B cell (primary cell): ENCODE measurements at regions not wholly inside any gene's neighbourhood (a gene's known extent, or its start where the extent isn't known, plus 50 kb on each side); places are given as distances from the start of the nearest gene placed in this dataset.

Source experiments
- ATAC-seq: fragments of 200-7000 bp; cut with Tn5 transposase; one replicate; pipeline ENCODE4 v1.10.0; 2021; ENCODE audit warnings: low read depth, mild to moderate bottlenecking, moderate number of reproducible peaks, moderate library complexity
- CTCF ChIA-PET: fragments of 350-600 bp; sonication (Branson Sonifier 250); formaldehyde crosslinking; loops from one replicate; lab custom pipeline; 2021; ENCODE audit warnings: antibody characterized with exemption, inconsistent platforms; lab: Charles Lee
- POLR2A ChIA-PET: fragments of 350-600 bp; sonication (Branson Sonifier 250); formaldehyde crosslinking; loops from one replicate; lab custom pipeline; 2021; ENCODE audit warnings: antibody characterized with exemption; lab: Charles Lee
- DNase-seq: peaks from one replicate; pipeline ENCODE4 v3.0.0; 2013
- H2AFZ ChIP-seq: 2 replicates; pipeline ENCODE4 v1.6.1; 2012; ENCODE audit warnings: mild to moderate bottlenecking, low read depth, low read length; ENCODE audit not compliant: insufficient read depth, poor library complexity, severe bottlenecking
- H3K27ac ChIP-seq, 2 donors: 1 replicate in 1 of 2; 2 replicates in 1 of 2; pipeline ENCODE4 v1.5.1; 2012 to 2013; ENCODE audit warnings: low read length in 2 of 2, mild to moderate bottlenecking in 2 of 2, moderate library complexity in 1 of 2
- H3K27me3 ChIP-seq, 4 experiments: fragments of 200-600 bp in 1 of 4; sonication (generic) in 1 of 4; replicated peaks in 1 of 4; 1 replicate in 2 of 4; 2 replicates in 2 of 4; pipeline versions ENCODE4 v1.6.1 to v1.7.0; 2013 to 2016; ENCODE audit warnings: low read length in 3 of 4, mild to moderate bottlenecking in 2 of 4, mixed read lengths in 1 of 4, moderate library complexity in 1 of 4; ENCODE audit not compliant: insufficient read depth in 4 of 4, control insufficient read depth in 3 of 4; ENCODE audit errors: control extremely low read depth in 1 of 4
- H3K36me3 ChIP-seq, 2 experiments: replicated peaks in 1 of 2; 1 replicate in 1 of 2; 2 replicates in 1 of 2; pipeline versions ENCODE4 v1.6.1 to v1.7.1; 2013; ENCODE audit warnings: low read length in 1 of 2; ENCODE audit not compliant: insufficient read depth in 2 of 2, control insufficient read depth in 1 of 2; ENCODE audit errors: control extremely low read depth in 1 of 2, extremely low read depth in 1 of 2
- H3K4me1 ChIP-seq, 2 donors: fragments of 200-600 bp in 1 of 2; sonication (generic) in 1 of 2; 1 replicate in 1 of 2; 2 replicates in 1 of 2; pipeline versions ENCODE4 v1.5.1 to v1.6.1; 2013 to 2017; ENCODE audit warnings: low read length in 2 of 2; ENCODE audit not compliant: control insufficient read depth in 2 of 2, insufficient read depth in 2 of 2
- H3K4me2 ChIP-seq: replicated peaks from 2 replicates; pipeline ENCODE3; 2012; ENCODE audit warnings: mild to moderate bottlenecking, low read depth, low read length; ENCODE audit not compliant: poor library complexity, severe bottlenecking
- H3K4me3 ChIP-seq, 5 experiments: fragments of 200-600 bp in 1 of 5; sonication (generic) in 1 of 5; 1 replicate in 3 of 5; 2 replicates in 2 of 5; pipeline versions ENCODE4 v1.5.1 to v1.7.0; 2011 to 2016; ENCODE audit warnings: low read length in 4 of 5, mild to moderate bottlenecking in 4 of 5, low read depth in 2 of 5, control low read depth in 1 of 5, moderate library complexity in 1 of 5; ENCODE audit not compliant: insufficient read depth in 1 of 5; ENCODE audit errors: control extremely low read depth in 1 of 5, extremely low read depth in 1 of 5
- H3K79me2 ChIP-seq: fragments of 200-600 bp; sonication (generic); one replicate; pipeline ENCODE4 v1.6.0; 2016; ENCODE audit warnings: low read length; ENCODE audit not compliant: control insufficient read depth, insufficient read depth
- H3K9ac ChIP-seq: fragments of 200-600 bp; sonication (generic); 2 replicates; pipeline ENCODE4 v1.6.1; 2017; ENCODE audit warnings: mild to moderate bottlenecking, low read length, moderate library complexity
- H3K9me3 ChIP-seq, 3 donors: one replicate each; pipeline versions ENCODE4 v1.6.1 to v1.7.1; 2013; ENCODE audit warnings: low read length in 2 of 3; ENCODE audit not compliant: control insufficient read depth in 2 of 3, insufficient read depth in 1 of 3; ENCODE audit errors: control extremely low read depth in 1 of 3
- H4K20me1 ChIP-seq: 2 replicates; pipeline ENCODE4 v1.6.0; 2012; ENCODE audit warnings: mild to moderate bottlenecking, low read length; ENCODE audit not compliant: insufficient read depth, control insufficient read depth, poor library complexity, severe bottlenecking
- H3K27ac Mint-ChIP-seq: one replicate; pipeline ENCODE4 v1.8.0; 2021; ENCODE audit warnings: mixed read lengths
- H3K27me3 Mint-ChIP-seq: one replicate; pipeline ENCODE4 v1.8.0; 2021; ENCODE audit warnings: mixed read lengths
- H3K4me1 Mint-ChIP-seq: one replicate; pipeline ENCODE4 v1.8.0; 2021; ENCODE audit warnings: mixed read lengths
- H3K4me3 Mint-ChIP-seq: one replicate; pipeline ENCODE4 v1.8.0; 2021; ENCODE audit warnings: mixed read lengths
- H3K9me3 Mint-ChIP-seq: one replicate; pipeline ENCODE4 v1.8.0; 2022; ENCODE audit warnings: mixed read lengths; ENCODE audit not compliant: insufficient read depth
- EZH2 ChIP-seq: IDR thresholded peaks from 2 replicates; pipeline ENCODE4 v1.6.1; 2012; ENCODE audit warnings: borderline replicate concordance, low read depth, mild to moderate bottlenecking, moderate library complexity, low read length; ENCODE audit not compliant: insufficient read depth, poor library complexity, severe bottlenecking
- WGBS: methylation state at CpG from one replicate; pipeline ENCODE4 v1.1.5; 2013; ENCODE audit warnings: missing lambda C conversion rate; ENCODE audit not compliant: insufficient coverage; 5-methylcytosine and 5-hydroxymethylcytosine counted together
- intact Hi-C: fragments of 100-400 bp; cut with micrococcal nuclease; formaldehyde crosslinking; loops from one replicate; pipeline ENCODE4 v1.10.0; 2022
- TF ChIP-seq, protein P1 (sequence below): fragments of 200-600 bp; IDR thresholded peaks from one replicate; pipeline ENCODE4 v1.8.0; 2022; ENCODE audit warnings: antibody characterized with exemption, mild to moderate bottlenecking

DNA sequence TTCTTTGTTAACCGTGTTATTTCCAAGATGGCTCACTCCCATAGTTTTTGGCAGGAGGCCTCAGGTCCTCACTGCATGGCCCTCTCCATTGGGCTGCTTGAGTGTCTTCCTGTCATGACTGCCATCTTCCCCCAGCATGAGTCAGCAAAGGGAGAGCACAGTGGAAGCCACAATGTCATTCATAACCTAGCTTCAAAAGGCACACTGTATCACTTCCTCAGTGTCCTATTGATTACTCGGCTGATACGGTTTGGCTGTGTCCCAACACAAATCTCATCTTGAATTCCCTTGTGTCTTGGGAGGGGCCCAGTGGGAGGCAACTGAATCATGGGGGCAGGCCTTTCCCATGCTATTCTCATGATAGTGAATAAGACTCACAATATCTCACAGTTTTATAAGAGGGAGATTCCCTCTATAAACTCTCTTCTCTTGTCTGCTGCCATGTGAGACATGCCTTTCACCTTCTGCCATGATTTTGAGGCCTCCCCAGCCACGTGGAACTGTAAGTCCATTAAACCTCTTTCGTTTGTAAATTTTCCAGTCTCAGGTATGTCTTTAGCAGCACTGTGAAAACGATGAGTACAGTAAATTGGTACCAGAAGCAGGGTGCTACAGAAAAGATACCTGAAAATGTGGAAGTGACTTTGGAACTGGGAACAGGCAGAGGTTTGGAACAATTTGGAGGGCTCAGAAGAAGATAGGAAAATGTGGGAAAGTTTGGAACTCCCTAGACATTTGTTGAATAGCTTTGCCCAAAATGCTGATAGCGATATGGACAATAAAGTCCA lies 106.5 kb downstream of the PRLHR start:
- Histone ChIP-seq H3K4me1 (no peaks in the 10 kb centered on the region), H2AFZ (no peak overlapping the region), H3K27ac (no peak overlapping the region), H3K9me3 (peaks cover 0 to 7% (median 0%) of the 10 kb centered on the region in 3 donors), H4K20me1 (no peaks in the 10 kb centered on the region), H3K27me3 (no peaks in the 10 kb centered on the region), H3K4me2 (no peak overlapping the region), H3K79me2 (no peaks in the 10 kb centered on the region), H3K9ac (no peak overlapping the region), H3K4me3 (no peak overlapping the region), H3K36me3 (no peaks in the 10 kb centered on the region)
- DNase-seq (no peak), ATAC-seq (no peak)
- WGBS: 71% methylated on average over 7 of the region's 7 CpGs
- H3K4me3 Mint-ChIP-seq: no peak overlapping the region
- ChIA-PET CTCF (no interaction called here), POLR2A (no interaction called here)
- H3K27ac Mint-ChIP-seq: no peak overlapping the region
- no peak for TF ChIP-seq EZH2
- peaks cover 7% of the 10 kb centered on the region for H3K9me3 Mint-ChIP-seq
- intact Hi-C loops: no loop called here
- peaks cover 9% of the 10 kb centered on the region for H3K27me3 Mint-ChIP-seq
- H3K4me1 Mint-ChIP-seq: no peaks in the 10 kb centered on the region

DNA sequence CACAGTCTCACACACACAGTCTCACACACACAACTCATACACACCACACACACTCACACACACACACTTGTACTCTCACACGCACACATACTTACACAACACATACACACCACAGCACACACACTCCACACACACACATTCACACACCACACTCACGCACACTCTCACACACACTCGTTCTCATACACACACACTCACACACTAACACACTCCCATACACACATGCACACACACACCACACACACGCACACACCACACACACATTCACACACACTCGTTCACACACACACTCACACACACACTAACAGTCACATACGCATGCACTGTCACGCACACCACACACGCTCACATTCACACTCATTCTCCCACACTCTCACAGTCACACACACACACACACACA lies 109.8 kb downstream of the PRLHR start:
- Histone ChIP-seq H3K4me3 (no peak overlapping the region), H3K27me3 (no peaks in the 10 kb centered on the region), H3K36me3 (no peaks in the 10 kb centered on the region), H4K20me1 (no peaks in the 10 kb centered on the region), H3K4me2 (no peak overlapping the region), H3K27ac (no peak overlapping the region), H2AFZ (no peak overlapping the region), H3K9me3 (peaks cover 0 to 7% (median 0%) of the 10 kb centered on the region in 3 donors), H3K4me1 (no peaks in the 10 kb centered on the region), H3K9ac (no peak overlapping the region), H3K79me2 (no peaks in the 10 kb centered on the region)
- Mint-ChIP-seq H3K27me3 (peaks cover 8% of the 10 kb centered on the region), H3K4me3 (no peak overlapping the region), H3K27ac (no peak overlapping the region), H3K9me3 (peaks cover 2% of the 10 kb centered on the region), H3K4me1 (no peaks in the 10 kb centered on the region)
- intact Hi-C loops: no loop called here
- CTCF ChIA-PET: no interaction called here
- WGBS: 98% methylated on average over 8 of the region's 8 CpGs
- DNase-seq (no peak), ATAC-seq (no peak)
- TF ChIP-seq EZH2: no peak
- TF ChIP-seq, protein P1, sequence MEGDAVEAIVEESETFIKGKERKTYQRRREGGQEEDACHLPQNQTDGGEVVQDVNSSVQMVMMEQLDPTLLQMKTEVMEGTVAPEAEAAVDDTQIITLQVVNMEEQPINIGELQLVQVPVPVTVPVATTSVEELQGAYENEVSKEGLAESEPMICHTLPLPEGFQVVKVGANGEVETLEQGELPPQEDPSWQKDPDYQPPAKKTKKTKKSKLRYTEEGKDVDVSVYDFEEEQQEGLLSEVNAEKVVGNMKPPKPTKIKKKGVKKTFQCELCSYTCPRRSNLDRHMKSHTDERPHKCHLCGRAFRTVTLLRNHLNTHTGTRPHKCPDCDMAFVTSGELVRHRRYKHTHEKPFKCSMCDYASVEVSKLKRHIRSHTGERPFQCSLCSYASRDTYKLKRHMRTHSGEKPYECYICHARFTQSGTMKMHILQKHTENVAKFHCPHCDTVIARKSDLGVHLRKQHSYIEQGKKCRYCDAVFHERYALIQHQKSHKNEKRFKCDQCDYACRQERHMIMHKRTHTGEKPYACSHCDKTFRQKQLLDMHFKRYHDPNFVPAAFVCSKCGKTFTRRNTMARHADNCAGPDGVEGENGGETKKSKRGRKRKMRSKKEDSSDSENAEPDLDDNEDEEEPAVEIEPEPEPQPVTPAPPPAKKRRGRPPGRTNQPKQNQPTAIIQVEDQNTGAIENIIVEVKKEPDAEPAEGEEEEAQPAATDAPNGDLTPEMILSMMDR: no peak
- POLR2A ChIA-PET: no interaction called here
